ENCODE measurements at regions not wholly inside any gene's neighbourhood (a gene's known extent, or its start where the extent isn't known, plus 50 kb on each side); places are given as distances from the start of the nearest gene placed in this dataset.

GRCh38 chr2:188810586-188810985 lies 163.6 kb upstream of the COL3A1 start:
- TF ChIP-seq, protein P1, sequence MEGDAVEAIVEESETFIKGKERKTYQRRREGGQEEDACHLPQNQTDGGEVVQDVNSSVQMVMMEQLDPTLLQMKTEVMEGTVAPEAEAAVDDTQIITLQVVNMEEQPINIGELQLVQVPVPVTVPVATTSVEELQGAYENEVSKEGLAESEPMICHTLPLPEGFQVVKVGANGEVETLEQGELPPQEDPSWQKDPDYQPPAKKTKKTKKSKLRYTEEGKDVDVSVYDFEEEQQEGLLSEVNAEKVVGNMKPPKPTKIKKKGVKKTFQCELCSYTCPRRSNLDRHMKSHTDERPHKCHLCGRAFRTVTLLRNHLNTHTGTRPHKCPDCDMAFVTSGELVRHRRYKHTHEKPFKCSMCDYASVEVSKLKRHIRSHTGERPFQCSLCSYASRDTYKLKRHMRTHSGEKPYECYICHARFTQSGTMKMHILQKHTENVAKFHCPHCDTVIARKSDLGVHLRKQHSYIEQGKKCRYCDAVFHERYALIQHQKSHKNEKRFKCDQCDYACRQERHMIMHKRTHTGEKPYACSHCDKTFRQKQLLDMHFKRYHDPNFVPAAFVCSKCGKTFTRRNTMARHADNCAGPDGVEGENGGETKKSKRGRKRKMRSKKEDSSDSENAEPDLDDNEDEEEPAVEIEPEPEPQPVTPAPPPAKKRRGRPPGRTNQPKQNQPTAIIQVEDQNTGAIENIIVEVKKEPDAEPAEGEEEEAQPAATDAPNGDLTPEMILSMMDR (conservative IDR thresholded peaks at IDR 0.05 in 1 of 2, IDR thresholded peaks at IDR 0.05 in 1 of 2; ENCODE audit: low read depth in 1 of 2, low read length in 2 of 2), result no peak
- no peak for TF ChIP-seq EZH2 (IDR thresholded peaks at IDR 0.05; ENCODE audit: low read length, missing control alignments)
